GM19025 (cell line): ENCODE measurements at regions not wholly inside any gene's neighbourhood (a gene's known extent, or its start where the extent isn't known, plus 50 kb on each side); places are given as distances from the start of the nearest gene placed in this dataset.

Experiments
- ATAC-seq: cut with Tn5 transposase; IDR thresholded peaks from one replicate; pipeline ENCODE4 v1.9.1; 2021; ENCODE audit warnings: mild to moderate bottlenecking, low read depth, moderate library complexity; ENCODE audit not compliant: unreplicated experiment

- peak; percentile 82 for ATAC-seq
Observed at GRCh38 chr7:126378642-126379041, 874.1 kb downstream of the GRM8 start.

- ATAC-seq = no peak
Observed at GRCh38 chr7:126370038-126370668, 882.6 kb downstream of the GRM8 start.

GRCh38 chr7:126362746-126363145 lies 890.0 kb downstream of the GRM8 start:
- ATAC-seq = no peak

- no peak for ATAC-seq
Observed at GRCh38 chr7:126361183-126361582, 891.6 kb downstream of the GRM8 start.

- ATAC-seq = no peak
Observed at GRCh38 chr7:126339813-126340212, 912.9 kb downstream of the GRM8 start.

- no peak for ATAC-seq
Observed at GRCh38 chr7:126305671-126306070, 947.1 kb downstream of the GRM8 start.

- ATAC-seq = no peak
Observed at GRCh38 chr7:126303926-126304325, 948.8 kb downstream of the GRM8 start.

- ATAC-seq = no peak
Observed at GRCh38 chr7:126302639-126303038, 950.1 kb downstream of the GRM8 start.

GRCh38 chr7:126286317-126286716 lies 966.4 kb downstream of the GRM8 start:
- ATAC-seq = no peak

GRCh38 chr7:126236261-126236660 lies 1016.5 kb downstream of the GRM8 start:
- ATAC-seq = no peak

GRCh38 chr7:126228356-126229061 lies 1024.2 kb downstream of the GRM8 start:
- ATAC-seq = no peak

GRCh38 chr7:126227643-126228042 lies 1025.1 kb downstream of the GRM8 start:
- ATAC-seq = no peak

GRCh38 chr7:126227055-126227454 lies 1025.7 kb downstream of the GRM8 start:
- no peak for ATAC-seq

- ATAC-seq = no peak
Observed at GRCh38 chr7:126223729-126224128, 1029.0 kb downstream of the GRM8 start.

GRCh38 chr7:126222782-126223181 lies 1030.0 kb downstream of the GRM8 start:
- ATAC-seq = no peak

GRCh38 chr7:126215785-126216184 lies 1037.0 kb downstream of the GRM8 start:
- ATAC-seq = no peak

GRCh38 chr7:126213876-126214275 lies 1038.9 kb downstream of the GRM8 start:
- no peak for ATAC-seq

- no peak for ATAC-seq
Observed at GRCh38 chr7:126211875-126212274, 1040.9 kb downstream of the GRM8 start.

- ATAC-seq = peak; percentile 58
Observed at GRCh38 chr7:126210707-126211106, 1042.0 kb downstream of the GRM8 start.

GRCh38 chr7:126203185-126203584 lies 1049.6 kb downstream of the GRM8 start:
- ATAC-seq = no peak

- no peak for ATAC-seq
Observed at GRCh38 chr7:126202177-126202576, 1050.6 kb downstream of the GRM8 start.

- ATAC-seq = no peak
Observed at GRCh38 chr7:126185959-126186580, 1066.7 kb downstream of the GRM8 start.
